HK-2 (cell line): ENCODE measurements at regions not wholly inside any gene's neighbourhood (a gene's known extent, or its start where the extent isn't known, plus 50 kb on each side); places are given as distances from the start of the nearest gene placed in this dataset.
"Not testable (repeated sequence)": the region's sequence is repeated elsewhere in the genome, so short reads cannot be mapped to it uniquely, and the experiment has no call there.

ENCODE experiments used
- DNase-seq: peaks from one replicate; pipeline ENCODE4 v3.0.0-alpha.2; 2018; ENCODE audit not compliant: unreplicated experiment

DNA sequence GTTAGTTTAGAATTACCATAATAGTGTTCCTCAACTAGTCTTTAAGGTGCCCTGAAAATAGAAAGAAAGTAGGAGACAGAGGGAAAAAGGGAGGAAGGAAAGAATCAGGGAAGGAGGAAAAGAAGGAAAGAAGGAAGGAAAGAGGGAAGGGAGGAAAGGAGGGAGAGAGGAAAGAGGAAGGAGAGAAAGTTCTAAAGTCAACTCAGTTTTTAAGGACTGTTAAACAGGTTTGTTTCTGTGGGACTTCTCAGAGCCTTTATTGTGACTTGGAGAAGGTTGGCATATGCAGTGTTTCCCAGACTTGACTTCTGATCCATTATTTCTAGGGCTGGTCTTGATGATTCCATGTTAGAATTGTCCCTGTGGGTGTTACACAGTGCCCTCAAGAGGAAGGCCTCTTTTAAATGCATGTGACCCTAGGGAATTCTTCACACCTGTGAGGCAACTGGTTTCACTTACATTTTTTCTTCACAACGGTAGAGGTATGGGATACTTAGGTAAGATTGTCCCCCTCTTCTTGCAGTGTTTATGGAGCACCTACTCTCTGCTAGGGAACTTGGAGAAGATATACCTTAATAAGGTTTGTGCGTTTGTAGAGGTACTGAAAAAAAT lies 132.7 kb upstream of the GMDS start:
- DNase-seq = no peak

DNA sequence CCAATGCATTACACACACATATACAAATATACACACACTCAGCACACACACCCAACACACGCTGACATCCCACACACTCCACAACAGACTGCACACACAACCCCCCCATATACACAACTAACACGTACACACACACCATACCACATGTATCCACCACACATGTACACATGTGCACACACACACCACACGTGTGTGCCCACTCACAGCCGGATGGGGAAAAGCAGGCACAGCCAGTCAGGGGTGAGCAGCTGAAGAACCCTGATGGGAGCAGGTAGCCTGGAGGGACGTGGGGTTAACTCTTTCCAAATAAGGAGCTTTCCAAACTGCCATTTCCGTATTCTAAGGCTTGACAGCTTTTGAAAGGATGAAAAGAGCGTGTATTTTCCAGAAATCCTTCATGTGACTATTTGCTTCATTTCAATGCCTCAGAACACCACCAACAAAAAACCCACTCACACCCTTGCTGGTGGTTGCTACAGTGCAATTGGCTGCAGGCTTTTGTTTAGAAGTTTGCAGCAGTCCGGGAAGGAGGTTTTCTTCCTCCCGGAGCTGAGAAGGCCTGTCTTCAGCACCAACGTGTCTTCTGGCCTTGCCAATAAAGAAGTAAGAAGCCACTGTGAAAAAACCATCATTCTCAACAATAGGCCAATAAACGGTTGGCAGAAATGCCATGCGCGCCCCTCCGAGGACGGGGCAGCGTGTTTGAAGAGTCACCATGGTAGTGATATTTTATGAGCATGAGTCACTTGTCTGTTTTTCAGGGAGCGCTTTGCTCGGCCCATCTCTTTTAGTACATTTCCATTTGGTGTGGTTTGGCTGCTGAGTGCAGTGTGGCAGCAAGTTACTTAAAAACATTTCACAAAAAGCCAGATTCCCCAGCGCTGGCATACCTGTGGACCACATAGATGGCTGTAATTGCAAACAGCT lies 131.3 kb upstream of the GMDS start:
- no peak for DNase-seq

DNA sequence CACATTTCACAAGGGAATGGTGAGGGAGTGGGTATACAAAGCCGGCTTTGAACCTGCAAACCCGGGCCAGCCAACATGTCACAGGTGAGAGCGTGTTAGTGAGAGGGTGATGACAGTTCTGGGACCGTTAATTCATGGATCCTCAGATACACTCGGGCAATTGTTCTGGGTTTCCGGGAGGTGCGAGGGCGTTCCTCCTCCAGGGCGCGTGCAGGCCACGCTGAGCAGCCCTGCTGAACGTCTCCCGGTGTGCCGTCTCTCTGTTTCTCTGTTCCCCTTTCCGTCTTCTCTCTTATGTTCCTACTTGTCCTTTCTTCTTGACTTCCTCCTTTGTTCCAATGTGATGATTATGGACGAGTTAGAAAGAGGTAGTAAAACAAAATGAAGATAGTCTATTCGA lies 130.0 kb upstream of the GMDS start:
- no peak for DNase-seq

DNA sequence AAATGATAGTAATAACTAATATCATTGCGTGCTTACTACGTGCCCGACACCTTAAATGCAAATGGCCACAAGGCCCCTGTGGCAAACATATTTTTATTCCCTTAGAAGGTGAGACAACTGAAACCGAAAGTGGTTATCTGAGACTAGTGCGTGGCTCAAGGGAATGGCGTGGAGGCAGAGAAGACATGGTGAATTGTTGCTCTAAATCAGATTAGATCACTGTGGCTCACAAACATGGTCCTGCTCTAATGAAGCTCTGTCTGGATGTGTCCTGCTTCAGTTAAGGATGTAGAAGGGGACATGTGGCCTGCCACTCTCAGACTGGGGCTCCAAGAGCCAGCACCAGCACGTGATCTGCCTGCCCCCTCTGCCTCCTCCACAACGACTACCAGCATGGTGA lies 124.2 kb upstream of the GMDS start:
- no peak for DNase-seq

- no peak for DNase-seq
Observed at GRCh38 chr6:2363211-2363610, 117.8 kb upstream of the GMDS start.

DNA sequence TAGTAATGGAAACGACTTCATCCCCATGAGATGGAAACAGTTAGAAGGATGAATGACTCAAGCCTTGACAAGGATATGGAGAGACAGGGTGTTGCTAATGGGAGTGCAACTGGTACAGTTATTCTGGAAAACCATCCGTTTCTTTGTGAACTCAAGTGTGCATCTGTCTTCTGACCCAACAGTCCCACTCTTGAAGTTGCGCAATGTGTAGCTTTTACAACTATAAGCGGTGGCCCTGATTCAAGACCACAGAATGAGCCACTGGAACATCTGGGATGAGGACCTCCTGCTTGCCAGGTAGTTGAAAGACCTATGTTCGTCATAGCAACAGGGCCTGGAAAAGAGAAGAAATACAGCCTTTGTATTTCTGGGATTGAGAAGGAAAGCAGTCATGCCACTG lies 115.8 kb upstream of the GMDS start:
- no peak for DNase-seq

- no peak for DNase-seq
Observed at GRCh38 chr6:2360716-2361115, 115.3 kb upstream of the GMDS start.

GRCh38 chr6:2360126-2360525 lies 114.7 kb upstream of the GMDS start:
- no peak for DNase-seq

GRCh38 chr6:2355150-2355549 lies 109.7 kb upstream of the GMDS start:
- DNase-seq = no peak

DNA sequence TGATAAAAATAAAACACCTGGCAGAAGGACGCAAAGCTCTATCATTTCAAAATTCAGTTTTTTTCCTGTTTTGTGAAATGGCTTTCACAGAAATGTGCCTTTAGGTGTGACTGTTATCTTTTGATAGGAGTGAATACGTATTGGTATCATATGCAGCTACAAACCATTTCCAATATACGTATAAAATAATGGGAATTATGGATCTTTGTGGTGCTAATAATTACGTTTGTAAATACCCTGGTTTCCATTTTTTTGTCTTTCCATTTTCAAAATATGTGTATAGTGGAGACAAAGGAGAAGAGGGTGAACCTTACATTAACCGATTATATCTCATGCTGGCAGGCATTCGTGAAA lies 108.7 kb upstream of the GMDS start:
- no peak for DNase-seq

DNA sequence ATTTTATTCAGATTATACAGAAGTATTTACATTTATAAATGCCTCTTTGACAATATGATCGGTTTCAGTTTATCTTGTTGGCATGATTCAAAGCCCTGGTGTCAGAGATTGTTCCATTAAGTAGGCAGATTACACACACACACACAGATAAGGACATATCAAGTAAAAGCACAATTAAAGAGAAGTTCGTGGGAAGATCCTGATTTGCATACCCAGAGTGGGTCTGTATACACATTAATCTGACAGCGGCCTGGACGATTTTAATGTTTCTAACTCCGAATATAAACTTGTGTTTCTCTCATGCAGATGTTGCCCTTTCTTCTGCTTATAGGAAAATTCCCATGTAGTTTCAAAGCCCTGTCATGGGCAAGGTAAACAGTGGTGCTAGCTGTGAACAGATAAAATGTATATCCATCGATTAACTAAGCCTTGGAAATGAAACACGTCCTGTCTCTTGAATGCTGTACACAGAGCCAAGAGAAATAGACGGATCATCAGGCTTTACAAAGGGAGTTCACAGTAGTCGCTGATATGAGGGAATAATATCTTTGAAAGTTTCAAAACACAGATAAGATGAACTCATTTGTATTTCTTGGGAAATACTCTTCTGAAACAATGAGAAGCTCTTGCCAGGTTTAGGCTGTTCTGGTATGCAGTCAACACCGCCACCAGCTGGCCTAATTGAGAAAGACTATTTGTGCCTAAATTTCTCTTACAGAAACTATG lies 108.2 kb upstream of the GMDS start:
- peak; percentile 48 for DNase-seq

DNA sequence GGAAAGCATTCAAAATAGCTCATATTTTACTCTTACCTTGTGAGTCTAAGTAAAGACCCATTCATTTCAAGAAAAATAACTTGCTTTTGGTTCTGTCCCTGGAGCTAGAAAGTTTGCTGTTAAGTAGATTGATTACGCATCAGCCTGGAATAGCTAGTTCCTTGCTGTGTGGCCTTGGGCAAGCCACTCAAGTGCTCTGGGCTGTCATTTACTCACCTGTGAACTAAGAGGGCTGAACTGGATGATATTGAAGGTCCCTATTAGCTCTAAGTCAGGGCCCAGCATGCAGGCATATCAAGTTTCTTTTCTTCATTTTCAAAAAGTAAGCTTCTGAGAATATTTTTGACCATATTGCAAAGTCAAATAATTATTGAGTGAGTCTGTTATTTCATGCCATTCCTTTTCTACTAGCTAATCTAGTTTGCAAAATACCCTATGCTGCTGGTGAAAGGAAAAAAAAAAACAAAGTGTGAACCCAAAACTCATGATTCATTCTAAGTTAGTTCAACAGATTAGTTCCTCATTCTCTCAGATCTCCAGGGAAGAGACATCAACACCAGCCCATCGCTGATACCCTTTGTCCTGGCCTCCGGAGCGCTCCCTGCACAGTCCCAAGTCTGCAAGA lies 106.5 kb upstream of the GMDS start:
- no peak for DNase-seq

- no peak for DNase-seq
Observed at GRCh38 chr6:2351090-2351489, 105.7 kb upstream of the GMDS start.

DNA sequence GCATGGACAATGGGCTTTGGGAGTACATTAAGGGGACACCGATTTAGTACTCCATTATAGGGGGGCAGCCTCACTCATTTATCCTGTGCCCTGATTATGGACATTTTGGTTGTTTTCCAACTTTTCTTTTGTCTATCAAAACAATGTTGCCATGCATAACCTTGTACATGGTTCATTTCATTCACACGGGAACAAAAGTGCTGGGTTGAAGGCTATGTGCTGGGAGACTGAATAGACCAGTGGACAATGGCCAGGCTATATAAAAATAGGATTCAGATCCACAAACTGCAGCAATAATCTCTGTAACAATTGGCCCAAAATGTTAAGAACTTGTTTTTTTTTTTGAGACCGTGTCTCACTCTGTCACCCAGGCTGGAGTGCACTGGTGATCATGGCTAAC lies 100.7 kb upstream of the GMDS start:
- no peak for DNase-seq

DNA sequence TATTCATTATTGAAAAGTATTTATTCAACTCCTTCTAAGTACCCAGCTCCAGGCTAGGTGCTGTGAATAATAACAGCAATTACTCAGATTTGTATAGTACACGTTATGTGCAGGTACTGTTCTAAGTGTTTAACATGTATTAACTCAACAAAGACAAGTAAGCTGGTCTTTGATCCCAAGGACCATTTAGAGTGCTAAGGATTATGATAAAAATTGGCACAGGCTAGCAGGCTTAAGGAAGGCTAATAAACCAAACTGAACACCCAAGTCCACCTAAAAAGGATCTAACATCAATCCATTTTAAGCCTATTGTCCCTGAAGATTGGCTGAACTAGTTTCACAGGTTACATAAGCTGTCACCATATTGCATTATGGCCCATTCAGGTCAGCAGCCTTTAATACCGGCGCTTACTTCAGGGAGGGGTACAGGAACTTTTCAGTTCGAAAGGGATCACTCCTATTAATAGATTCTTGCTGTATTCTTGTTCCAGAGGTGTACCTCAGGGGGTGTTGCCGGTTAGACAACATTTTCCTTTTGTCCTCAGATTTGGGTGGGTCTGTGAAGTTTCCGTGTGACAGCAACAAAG lies 99.0 kb upstream of the GMDS start:
- DNase-seq = no peak

DNA sequence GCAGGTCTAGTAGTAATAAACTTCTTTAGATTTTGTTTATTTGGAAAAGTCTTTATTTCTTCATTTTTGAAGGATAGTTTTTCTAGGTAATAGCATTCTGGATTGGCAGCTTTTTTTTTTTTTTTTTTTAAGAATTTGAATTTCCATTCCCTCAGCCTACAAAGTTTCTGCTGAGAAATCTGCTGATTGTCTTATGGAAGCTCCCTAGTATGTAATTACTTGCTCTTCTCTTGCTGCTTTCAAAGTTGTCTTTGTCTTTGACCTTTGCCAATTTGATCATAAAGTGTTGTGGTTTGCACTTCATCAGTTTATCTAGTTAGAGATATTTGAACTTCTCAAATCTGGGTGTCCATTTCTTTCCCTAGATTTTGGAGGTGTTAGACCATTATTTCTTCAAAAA lies 82.2 kb upstream of the GMDS start:
- no peak for DNase-seq

DNA sequence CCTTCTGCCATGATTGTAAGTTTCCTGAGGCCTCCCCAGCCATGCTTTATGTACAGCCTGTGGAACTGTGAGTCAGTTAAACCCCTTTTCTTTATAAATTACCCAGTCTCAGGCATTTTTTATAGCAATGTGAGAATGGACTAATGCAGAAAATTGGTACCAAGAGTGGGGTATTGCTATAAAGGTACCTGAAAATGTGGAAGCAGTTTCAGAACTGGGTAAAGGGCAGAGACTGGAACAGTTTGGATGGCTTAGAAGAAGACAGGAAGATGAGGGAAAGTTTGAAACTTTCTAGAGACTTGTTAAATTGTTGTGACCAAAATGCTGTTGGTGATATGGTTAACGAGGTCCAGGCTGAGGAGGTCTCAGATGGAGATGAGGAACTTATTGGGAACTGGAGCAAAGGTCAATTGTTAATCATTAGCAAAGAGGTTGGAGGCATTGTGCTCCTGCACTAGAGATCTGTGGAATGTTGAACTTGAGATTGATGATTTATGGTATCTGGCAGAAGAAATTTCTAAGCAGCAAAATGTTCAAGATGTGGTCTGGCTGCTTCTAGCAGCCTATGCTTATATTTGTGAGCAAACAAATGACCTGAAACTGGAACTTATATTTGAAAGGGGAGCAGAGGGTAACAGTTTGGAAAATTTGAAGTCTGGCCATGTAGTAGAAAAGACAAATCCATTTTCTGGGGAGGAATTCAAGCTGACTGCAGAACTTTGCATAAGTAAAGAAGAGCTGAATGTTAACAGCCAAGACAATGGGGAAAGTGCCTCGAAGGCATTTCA lies 79.0 kb upstream of the GMDS start:
- no peak for DNase-seq

DNA sequence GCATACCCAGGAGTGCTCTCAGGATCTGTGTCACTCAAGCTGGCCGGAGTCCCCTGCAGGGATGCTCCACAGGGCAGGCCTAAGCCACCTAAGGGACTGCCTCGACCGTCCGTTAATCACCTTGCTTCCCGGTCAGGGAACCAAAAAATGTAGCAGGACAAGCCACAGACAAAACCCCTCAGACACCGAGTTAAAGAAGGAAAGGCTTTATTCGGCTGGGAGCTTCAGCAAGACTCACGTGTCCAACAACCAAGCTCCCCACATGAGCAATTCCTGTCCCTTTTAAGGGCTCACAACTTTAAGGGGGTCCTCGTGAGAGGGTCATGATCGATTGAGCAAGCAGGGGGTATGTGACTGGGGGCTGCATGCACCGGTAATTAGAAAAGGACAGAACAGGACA lies 72.1 kb upstream of the GMDS start:
- DNase-seq = not testable (repeated sequence)

GRCh38 chr6:2314641-2315040 lies 69.2 kb upstream of the GMDS start:
- no peak for DNase-seq

DNA sequence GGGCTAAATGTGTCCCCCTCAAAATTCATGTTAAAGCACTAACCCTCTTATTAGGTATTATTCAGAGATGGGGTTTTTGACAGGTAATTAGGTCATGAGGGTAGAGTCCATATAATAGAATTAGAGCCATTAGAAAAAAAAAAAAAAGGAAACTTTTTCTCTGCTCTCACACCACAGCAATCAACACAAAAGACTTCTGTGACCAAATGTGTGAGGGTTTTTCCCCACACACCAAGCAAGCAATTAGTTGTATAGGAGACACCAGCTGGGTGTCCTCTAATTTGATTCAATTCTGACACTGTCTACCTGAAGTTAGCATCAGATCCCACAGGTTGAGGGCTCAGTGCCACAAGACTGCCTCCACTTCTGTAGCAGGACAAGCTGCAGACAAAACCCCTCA lies 64.6 kb upstream of the GMDS start:
- DNase-seq = no peak

- no peak for DNase-seq
Observed at GRCh38 chr6:2309122-2309521, 63.7 kb upstream of the GMDS start.
